DOHH2 (cell line): ENCODE measurements at regions not wholly inside any gene's neighbourhood (a gene's known extent, or its start where the extent isn't known, plus 50 kb on each side); places are given as distances from the start of the nearest gene placed in this dataset.
"Not testable (repeated sequence)": the region's sequence is repeated elsewhere in the genome, so short reads cannot be mapped to it uniquely, and the experiment has no call there.

Experiments used
- H3F3A ChIP-seq: fragments of 200-600 bp; sonication (generic), shearing (Covaris generic); 2 replicates; pipeline ENCODE4 v1.6.0; 2016; ENCODE audit warnings: antibody characterized with exemption, mild to moderate bottlenecking; ENCODE audit not compliant: control insufficient read depth, insufficient read depth
- H3K27ac ChIP-seq: fragments of 200-600 bp; sonication (generic); 2 replicates; pipeline ENCODE4 v1.5.1; 2014; ENCODE audit warnings: low read depth, mild to moderate bottlenecking, low read length, moderate library complexity
- H3K27me3 ChIP-seq: fragments of 200-600 bp; sonication (generic); 2 replicates; pipeline ENCODE4 v1.6.1; 2014; ENCODE audit warnings: mild to moderate bottlenecking, low read length, mixed read lengths; ENCODE audit not compliant: control insufficient read depth
- H3K36me3 ChIP-seq: fragments of 200-600 bp; sonication (generic); 2 replicates; pipeline ENCODE4 v1.6.1; 2014; ENCODE audit warnings: mild to moderate bottlenecking, low read length, moderate library complexity, mixed read lengths; ENCODE audit not compliant: control insufficient read depth
- H3K4me1 ChIP-seq: fragments of 200-600 bp; sonication (generic); 2 replicates; pipeline ENCODE4 v1.6.1; 2014; ENCODE audit warnings: mild to moderate bottlenecking, low read length, mixed read lengths; ENCODE audit not compliant: control insufficient read depth
- H3K4me2 ChIP-seq: fragments of 200-600 bp; sonication (generic); 2 replicates; pipeline ENCODE4 v1.6.0; 2014; ENCODE audit warnings: mild to moderate bottlenecking, low read length, moderate library complexity
- H3K4me3 ChIP-seq: fragments of 200-600 bp; sonication (generic); 2 replicates; pipeline ENCODE4 v1.5.1; 2014; ENCODE audit warnings: mild to moderate bottlenecking, low read length, mixed read lengths
- H3K79me2 ChIP-seq: fragments of 200-600 bp; sonication (generic); 2 replicates; pipeline ENCODE4 v1.6.1; 2014; ENCODE audit warnings: mild to moderate bottlenecking, low read length, mixed read lengths; ENCODE audit not compliant: control insufficient read depth
- H3K9me2 ChIP-seq: fragments of 200-600 bp; sonication (generic); replicated peaks from 2 replicates; pipeline ENCODE4 v1.6.1; 2014; ENCODE audit warnings: mild to moderate bottlenecking, low read length, mixed read lengths; ENCODE audit not compliant: control insufficient read depth
- H3K9me3 ChIP-seq: fragments of 200-600 bp; sonication (generic); 2 replicates; pipeline ENCODE4 v1.6.1; 2014; ENCODE audit warnings: antibody characterized with exemption, low read length, mixed read lengths; ENCODE audit not compliant: control insufficient read depth, insufficient read depth
- H4K20me1 ChIP-seq: fragments of 200-600 bp; sonication (generic); 2 replicates; pipeline ENCODE4 v1.6.0; 2014; ENCODE audit warnings: low read depth, mild to moderate bottlenecking, antibody characterized with exemption, low read length, moderate library complexity; ENCODE audit not compliant: control insufficient read depth, insufficient read depth
- EZH2phosphoT487 ChIP-seq: fragments of 200-600 bp; sonication (generic); IDR thresholded peaks from 2 replicates; pipeline ENCODE4 v1.6.1; 2017; ENCODE audit warnings: borderline replicate concordance, mild to moderate bottlenecking, antibody characterized with exemption, low read length, moderate library complexity, mixed read lengths
- TF ChIP-seq, protein P1 (sequence below): fragments of 200-600 bp; sonication (generic); IDR thresholded peaks from one replicate; pipeline ENCODE4 v1.5.1; 2014; ENCODE audit warnings: antibody characterized with exemption, mild to moderate bottlenecking, low read depth, low read length; ENCODE audit not compliant: poor library complexity, severe bottlenecking

DNA sequence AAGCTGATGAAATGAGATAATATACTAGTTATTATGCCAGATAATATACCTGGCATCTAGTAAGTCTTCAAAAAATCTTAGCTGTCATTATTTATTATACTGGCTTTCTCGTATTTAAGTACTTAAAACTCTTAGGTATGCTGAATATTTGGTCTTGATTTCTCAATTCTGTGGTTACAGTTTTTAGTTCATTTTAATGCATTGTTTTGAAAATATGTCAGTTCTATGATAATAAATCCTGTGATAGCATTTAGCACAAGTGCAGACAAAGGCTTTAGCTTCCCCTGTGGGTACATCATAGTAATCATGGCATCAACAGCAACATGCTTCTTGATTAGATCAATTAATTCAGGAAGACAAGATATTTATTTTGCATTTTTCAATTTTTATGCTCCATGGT is 133.0 kb downstream of the SMC2 start:
- no peak for TF ChIP-seq EZH2phosphoT487
- TF ChIP-seq, protein P1, sequence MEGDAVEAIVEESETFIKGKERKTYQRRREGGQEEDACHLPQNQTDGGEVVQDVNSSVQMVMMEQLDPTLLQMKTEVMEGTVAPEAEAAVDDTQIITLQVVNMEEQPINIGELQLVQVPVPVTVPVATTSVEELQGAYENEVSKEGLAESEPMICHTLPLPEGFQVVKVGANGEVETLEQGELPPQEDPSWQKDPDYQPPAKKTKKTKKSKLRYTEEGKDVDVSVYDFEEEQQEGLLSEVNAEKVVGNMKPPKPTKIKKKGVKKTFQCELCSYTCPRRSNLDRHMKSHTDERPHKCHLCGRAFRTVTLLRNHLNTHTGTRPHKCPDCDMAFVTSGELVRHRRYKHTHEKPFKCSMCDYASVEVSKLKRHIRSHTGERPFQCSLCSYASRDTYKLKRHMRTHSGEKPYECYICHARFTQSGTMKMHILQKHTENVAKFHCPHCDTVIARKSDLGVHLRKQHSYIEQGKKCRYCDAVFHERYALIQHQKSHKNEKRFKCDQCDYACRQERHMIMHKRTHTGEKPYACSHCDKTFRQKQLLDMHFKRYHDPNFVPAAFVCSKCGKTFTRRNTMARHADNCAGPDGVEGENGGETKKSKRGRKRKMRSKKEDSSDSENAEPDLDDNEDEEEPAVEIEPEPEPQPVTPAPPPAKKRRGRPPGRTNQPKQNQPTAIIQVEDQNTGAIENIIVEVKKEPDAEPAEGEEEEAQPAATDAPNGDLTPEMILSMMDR, result no peak
- no peak overlapping the region for H3K27ac ChIP-seq
- no peaks in the 10 kb centered on the region for H3F3A ChIP-seq
- no peaks in the 10 kb centered on the region for H3K9me2 ChIP-seq
- H3K36me3 ChIP-seq, result no peaks in the 10 kb centered on the region
- no peaks in the 10 kb centered on the region for H4K20me1 ChIP-seq
- no peak overlapping the region for H3K4me3 ChIP-seq
- H3K27me3 ChIP-seq, result no peaks in the 10 kb centered on the region
- no peaks in the 10 kb centered on the region for H3K4me1 ChIP-seq
- no peak overlapping the region for H3K4me2 ChIP-seq
- H3K79me2 ChIP-seq, result no peaks in the 10 kb centered on the region
- H3K9me3 ChIP-seq, result no peaks in the 10 kb centered on the region

DNA sequence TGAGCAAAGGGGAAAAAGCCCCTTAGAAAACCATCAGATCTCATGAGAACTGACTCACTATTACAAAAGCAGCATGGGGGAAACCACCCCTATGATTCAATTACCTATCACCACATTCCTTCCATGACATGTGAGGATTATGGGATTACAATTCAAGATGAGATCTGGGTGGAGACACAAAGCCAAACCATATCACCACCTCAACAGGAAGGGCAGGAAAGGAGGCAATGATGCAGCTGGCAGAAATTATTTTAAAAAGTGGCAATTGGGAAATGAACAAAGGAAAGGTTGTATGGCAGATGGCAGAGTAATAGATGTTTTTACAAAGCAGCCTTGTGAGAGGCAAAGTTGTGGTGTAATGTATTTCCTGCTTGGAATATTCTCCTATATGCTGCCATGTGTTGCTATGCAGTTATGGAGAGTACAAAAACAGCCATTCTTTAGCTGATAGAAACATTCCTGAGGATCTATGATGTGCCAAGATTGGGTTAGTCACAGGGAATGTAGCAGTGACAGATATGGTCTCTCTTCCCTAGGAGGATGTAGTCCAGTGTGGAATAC is 138.8 kb downstream of the SMC2 start:
- Histone ChIP-seq H3K36me3 (no peaks in the 10 kb centered on the region), H3K4me2 (no peak overlapping the region), H3F3A (no peaks in the 10 kb centered on the region), H3K27me3 (no peaks in the 10 kb centered on the region), H3K4me1 (no peaks in the 10 kb centered on the region), H3K9me2 (no peaks in the 10 kb centered on the region), H3K27ac (no peak overlapping the region), H3K79me2 (no peaks in the 10 kb centered on the region), H3K4me3 (no peak overlapping the region), H3K9me3 (no peaks in the 10 kb centered on the region), H4K20me1 (no peaks in the 10 kb centered on the region)
- no peak for TF ChIP-seq EZH2phosphoT487

DNA sequence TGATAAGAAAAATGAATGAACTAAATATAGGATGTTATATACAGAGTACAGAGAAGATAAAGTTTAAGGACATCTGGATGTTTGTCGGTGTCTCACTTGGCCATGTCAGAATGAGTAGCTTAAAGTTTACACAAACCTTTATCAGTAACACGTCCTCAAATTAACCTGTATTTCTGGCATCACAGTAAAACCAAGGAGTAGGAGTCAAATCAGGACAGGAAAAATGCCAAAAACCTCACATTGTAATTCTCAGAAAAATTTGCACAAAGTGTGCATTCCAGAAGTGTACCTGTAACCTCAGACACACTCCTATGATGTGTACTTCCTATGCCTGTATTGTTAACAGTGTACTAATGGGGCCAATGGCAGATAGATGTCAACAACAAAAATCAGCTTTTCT is 139.3 kb downstream of the SMC2 start:
- Histone ChIP-seq H3K27me3 (no peaks in the 10 kb centered on the region), H3K4me1 (no peaks in the 10 kb centered on the region), H3F3A (no peaks in the 10 kb centered on the region), H3K9me2 (no peaks in the 10 kb centered on the region), H3K4me3 (no peak overlapping the region), H3K4me2 (no peak overlapping the region), H3K9me3 (no peaks in the 10 kb centered on the region), H3K79me2 (no peaks in the 10 kb centered on the region), H3K36me3 (no peaks in the 10 kb centered on the region), H4K20me1 (no peaks in the 10 kb centered on the region), H3K27ac (no peak overlapping the region)
- TF ChIP-seq EZH2phosphoT487, result no peak
- TF ChIP-seq, protein P1, result no peak

DNA sequence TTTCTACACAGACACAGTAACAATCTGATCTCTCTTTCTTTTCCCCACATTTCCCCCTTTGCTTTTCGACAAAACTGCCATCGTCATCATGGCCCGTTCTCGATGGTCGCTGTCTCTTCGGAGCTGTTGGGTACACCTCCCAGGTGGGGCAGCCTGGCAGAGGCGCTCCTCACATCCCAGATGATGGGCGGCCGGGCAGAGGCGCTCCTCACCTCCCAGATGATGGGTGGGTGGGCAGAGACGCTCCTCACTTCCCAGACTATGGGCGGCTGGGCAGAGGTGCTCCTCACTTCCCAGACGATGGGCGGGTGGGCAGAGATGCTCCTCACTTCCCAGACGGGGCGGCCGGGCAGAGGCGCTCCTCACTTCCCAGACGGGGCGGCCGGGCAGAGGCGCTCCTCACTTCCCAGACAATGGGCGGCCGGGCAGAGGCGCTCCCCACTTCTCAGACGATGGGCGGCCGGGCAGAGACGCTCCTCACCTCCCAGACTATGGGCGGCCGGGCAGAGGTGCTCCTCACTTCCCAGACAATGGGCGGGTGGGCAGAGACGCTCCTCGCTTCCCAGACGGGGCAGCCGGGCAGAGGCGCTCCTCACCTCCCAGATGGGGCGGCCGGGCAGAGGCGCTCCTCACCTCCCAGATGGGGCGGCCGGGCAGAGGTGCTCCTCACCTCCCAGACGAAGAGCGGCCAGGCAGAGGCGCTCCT is 140.7 kb downstream of the SMC2 start:
- H3K27me3 ChIP-seq, H3K4me2 ChIP-seq, H3K79me2 ChIP-seq, H3K9me2 ChIP-seq, H3K36me3 ChIP-seq, H3K4me1 ChIP-seq, H3K4me3 ChIP-seq, H3K27ac ChIP-seq, H4K20me1 ChIP-seq, H3F3A ChIP-seq, H3K9me3 ChIP-seq: not testable (repeated sequence)

DNA sequence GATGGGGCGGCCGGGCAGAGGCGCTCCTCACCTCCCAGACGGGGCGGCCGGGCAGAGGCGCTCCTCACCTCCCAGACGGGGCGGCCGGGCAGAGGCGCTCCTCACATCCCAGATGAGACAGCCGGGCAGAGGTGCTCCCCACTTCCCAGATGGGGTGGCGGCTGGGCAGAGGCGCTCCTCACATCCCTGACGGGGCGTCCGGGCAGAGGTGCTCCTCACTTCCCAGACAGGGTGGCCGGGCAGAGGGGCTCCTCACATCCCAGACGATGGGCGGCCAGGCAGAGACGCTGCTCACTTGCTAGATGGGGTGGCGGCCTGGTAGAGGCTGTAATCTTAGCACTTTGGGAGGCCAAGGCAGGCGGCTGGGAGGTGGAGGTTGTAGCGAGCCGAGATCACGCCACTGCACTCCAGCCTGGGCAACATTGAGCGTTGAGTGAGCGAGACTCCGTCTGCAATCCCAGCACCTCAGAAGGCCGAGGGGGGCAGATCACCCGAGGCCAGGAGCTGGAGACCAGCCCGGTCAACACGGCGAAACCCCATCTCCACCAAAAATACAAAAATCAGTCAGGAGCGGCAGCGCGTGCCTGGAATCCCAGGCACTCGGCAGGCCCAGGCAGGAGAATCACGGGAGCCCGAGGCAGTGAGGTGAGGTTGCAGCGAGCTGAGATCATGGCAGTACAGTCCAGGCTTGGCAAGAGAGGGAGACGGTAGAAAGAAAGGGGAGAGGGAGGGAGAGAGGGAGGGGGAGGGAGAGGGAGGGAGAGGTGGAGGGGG is 141.4 kb downstream of the SMC2 start:
- not testable (repeated sequence) for H3K9me3 ChIP-seq, H3K27ac ChIP-seq, H3K4me2 ChIP-seq, H3K79me2 ChIP-seq, H3K36me3 ChIP-seq, H3K4me3 ChIP-seq, H3F3A ChIP-seq, H3K9me2 ChIP-seq, H3K27me3 ChIP-seq, H4K20me1 ChIP-seq, H3K4me1 ChIP-seq
